IgD-negative memory B cell (primary cell): ENCODE measurements at regions not wholly inside any gene's neighbourhood (a gene's known extent, or its start where the extent isn't known, plus 50 kb on each side); places are given as distances from the start of the nearest gene placed in this dataset.
"Not testable (repeated sequence)": the region's sequence is repeated elsewhere in the genome, so short reads cannot be mapped to it uniquely, and the experiment has no call there.

Source experiments
- H3K27ac Mint-ChIP-seq, 3 donors: one replicate each; pipeline ENCODE4 v1.8.0; 2020 to 2022; ENCODE audit warnings: mild to moderate bottlenecking in 3 of 3, mixed read lengths in 3 of 3, moderate library complexity in 1 of 3
- H3K27me3 Mint-ChIP-seq: one replicate; pipeline ENCODE4 v1.8.0; 2021; ENCODE audit warnings: mixed read lengths
- H3K36me3 Mint-ChIP-seq: one replicate; pipeline ENCODE4 v1.8.0; 2020; ENCODE audit warnings: mild to moderate bottlenecking, mixed read lengths
- H3K4me1 Mint-ChIP-seq, 3 donors: one replicate each; pipeline ENCODE4 v1.8.0; 2020 to 2022; ENCODE audit warnings: mixed read lengths in 3 of 3, mild to moderate bottlenecking in 1 of 3
- H3K4me3 Mint-ChIP-seq, 4 donors: one replicate each; pipeline ENCODE4 v1.8.0; 2020 to 2022; ENCODE audit warnings: mild to moderate bottlenecking in 4 of 4, mixed read lengths in 4 of 4, moderate library complexity in 3 of 4
- H3K9me3 Mint-ChIP-seq, 3 donors: one replicate each; pipeline ENCODE4 v1.8.0; 2020 to 2021; ENCODE audit warnings: mixed read lengths in 3 of 3, mild to moderate bottlenecking in 1 of 3

DNA sequence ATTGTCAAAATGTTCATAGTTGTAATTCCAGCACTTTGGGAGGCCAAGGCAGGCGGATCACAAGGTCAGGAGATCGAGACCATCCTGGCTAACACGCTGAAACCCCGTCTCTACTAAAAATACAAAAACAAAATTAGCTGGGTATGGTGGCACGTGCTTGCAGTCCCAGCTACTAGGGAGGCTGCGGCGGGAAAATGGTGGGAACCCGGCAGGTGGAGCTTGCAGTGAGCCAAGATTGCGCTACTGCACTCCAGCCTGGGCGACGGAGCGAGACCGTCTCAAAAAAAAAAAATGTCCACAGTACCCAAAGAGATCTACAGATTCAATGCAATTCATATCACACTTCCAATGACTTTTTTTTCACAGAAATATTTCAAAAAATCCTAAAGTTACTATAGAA lies 1610.3 kb upstream of the FLRT2 start:
- H3K9me3 Mint-ChIP-seq, H3K36me3 Mint-ChIP-seq, H3K4me1 Mint-ChIP-seq, H3K27me3 Mint-ChIP-seq, H3K27ac Mint-ChIP-seq, H3K4me3 Mint-ChIP-seq: not testable (repeated sequence)

DNA sequence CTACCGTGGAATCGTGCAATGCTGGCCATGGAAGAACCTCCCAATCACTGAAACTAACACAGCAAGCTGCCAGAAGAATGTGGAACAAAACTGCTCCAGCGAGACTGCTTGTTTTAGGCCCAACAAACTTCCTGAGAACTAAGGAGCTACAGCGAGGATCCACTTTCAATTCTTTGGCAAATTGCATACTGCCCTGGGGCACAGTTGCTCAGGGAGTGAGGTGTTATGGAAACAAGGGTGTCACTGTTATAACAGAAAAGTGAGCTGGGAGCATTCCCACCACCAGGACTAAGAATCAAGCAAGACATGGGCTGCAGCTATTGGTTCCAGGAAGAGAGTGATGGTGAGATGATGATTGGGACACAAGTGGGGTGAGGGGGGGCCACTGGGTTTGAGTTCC lies 1606.1 kb upstream of the FLRT2 start:
- no peak overlapping the region for H3K27ac Mint-ChIP-seq
- H3K9me3 Mint-ChIP-seq, result peaks cover 3 to 13% (median 6%) of the 10 kb centered on the region in 3 donors
- H3K4me3 Mint-ChIP-seq, result no peak overlapping the region
- H3K4me1 Mint-ChIP-seq, result no peaks in the 10 kb centered on the region
- H3K27me3 Mint-ChIP-seq, result no peaks in the 10 kb centered on the region
- H3K36me3 Mint-ChIP-seq, result no peaks in the 10 kb centered on the region

GRCh38 chr14:83924259-83924658 lies 1605.7 kb upstream of the FLRT2 start:
- no peak overlapping the region for H3K27ac Mint-ChIP-seq
- H3K36me3 Mint-ChIP-seq, result no peaks in the 10 kb centered on the region
- H3K4me1 Mint-ChIP-seq, result no peaks in the 10 kb centered on the region
- no peaks in the 10 kb centered on the region for H3K27me3 Mint-ChIP-seq
- no peak overlapping the region for H3K4me3 Mint-ChIP-seq
- H3K9me3 Mint-ChIP-seq, result peaks cover 5 to 17% (median 6%) of the 10 kb centered on the region in 3 donors

DNA sequence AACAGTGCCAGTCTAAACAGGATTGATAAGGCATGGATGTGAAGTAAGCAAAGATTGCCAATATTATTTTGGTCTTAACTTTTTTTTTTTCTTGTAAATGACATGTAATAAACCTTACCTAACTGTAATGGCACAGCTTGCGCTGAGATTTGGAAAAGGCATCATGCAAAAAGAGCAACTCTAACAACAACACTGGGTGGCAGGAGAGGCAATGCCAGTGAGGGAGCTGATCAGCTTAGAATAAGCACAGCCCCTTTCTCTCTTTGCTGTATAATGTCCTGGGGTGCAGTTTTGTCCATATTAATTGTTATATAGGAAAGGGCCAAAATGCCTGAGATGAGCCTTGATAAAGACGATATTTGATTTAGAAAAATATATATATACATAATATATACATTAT lies 1589.7 kb upstream of the FLRT2 start:
- Mint-ChIP-seq H3K4me1 (no peaks in the 10 kb centered on the region), H3K27ac (no peak overlapping the region), H3K9me3 (peaks cover 4 to 17% (median 10%) of the 10 kb centered on the region in 3 donors), H3K36me3 (peaks cover 5% of the 10 kb centered on the region), H3K27me3 (no peaks in the 10 kb centered on the region), H3K4me3 (no peak overlapping the region)

DNA sequence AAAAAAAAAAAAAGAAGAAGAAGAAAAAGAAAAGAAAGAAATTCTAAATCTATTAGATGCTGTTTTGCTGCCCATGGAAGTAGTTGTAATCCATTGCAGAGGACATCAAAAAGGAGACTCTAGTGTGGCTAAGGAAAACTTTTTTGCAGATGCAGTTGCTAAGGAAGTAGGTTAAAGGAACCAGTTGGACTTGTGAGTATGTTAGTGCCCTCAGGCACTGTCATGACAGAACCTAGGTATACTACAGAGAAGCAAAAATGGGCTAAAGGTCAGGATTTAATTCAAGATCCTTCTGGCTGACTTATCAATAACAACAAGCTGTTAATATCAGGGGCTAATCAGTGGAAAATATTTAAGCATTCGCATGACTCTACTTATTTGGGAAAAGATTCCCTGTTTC lies 1571.6 kb upstream of the FLRT2 start:
- Mint-ChIP-seq H3K4me1 (no peaks in the 10 kb centered on the region), H3K36me3 (no peaks in the 10 kb centered on the region), H3K27ac (no peak overlapping the region), H3K4me3 (no peak overlapping the region), H3K27me3 (no peaks in the 10 kb centered on the region), H3K9me3 (peaks cover 2 to 30% (median 3%) of the 10 kb centered on the region in 3 donors)

DNA sequence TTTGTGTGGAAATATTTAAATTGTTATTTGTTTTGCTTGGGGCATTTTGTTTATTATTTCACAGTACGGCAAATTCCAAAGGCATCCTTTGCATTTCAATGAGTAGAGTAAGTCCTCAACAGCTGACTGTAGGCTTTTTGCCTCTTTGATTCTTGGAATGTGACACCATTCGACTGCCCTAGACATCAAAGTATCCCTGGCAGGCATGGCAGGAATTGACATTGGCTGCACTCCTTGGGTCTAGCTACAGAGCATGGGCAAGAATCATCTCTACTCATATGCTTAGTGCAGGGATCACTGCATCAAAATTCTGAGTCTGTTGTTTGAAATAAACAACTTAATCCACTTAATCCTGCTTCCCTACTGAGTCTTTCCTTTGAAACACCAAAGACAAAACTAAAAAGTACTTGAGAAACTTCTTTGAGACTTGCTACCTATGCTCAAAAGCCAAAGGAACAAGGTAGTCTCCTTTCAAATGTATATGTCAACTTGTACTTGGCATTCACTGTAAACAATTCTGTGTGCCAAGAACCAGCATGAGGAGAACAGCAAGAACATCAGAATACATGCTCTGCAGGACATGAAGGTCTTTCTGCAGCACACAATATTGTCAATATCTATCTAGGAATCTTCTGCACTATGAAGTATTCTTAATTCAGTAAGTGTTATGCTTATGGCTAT lies 1569.0 kb upstream of the FLRT2 start:
- Mint-ChIP-seq H3K36me3 (no peaks in the 10 kb centered on the region), H3K4me3 (no peak overlapping the region), H3K27ac (no peak overlapping the region), H3K4me1 (no peaks in the 10 kb centered on the region), H3K9me3 (peaks cover 0 to 25% (median 4%) of the 10 kb centered on the region in 3 donors), H3K27me3 (no peaks in the 10 kb centered on the region)

DNA sequence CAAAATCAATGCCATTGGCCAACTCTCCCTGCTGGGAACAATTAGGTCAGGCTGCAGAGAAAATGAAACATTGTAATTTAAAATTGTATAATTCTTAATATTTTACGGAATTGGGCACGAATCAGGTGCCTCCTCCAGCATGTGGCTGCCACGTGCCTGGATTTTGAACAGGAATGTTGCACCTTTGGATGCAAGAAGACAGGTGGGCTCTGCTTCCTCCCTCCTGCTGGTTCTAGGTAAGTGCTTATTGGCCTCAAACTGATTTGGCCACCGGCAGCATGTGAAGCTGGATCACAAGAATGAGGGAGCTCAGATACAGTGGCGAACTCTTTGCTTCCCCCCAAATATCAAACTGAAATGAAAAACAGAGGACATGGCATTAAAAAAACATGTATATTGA lies 1559.9 kb upstream of the FLRT2 start:
- Mint-ChIP-seq H3K27me3 (no peaks in the 10 kb centered on the region), H3K27ac (no peak overlapping the region), H3K9me3 (peaks cover 5 to 13% (median 10%) of the 10 kb centered on the region in 3 donors), H3K36me3 (no peaks in the 10 kb centered on the region), H3K4me3 (no peak overlapping the region), H3K4me1 (no peaks in the 10 kb centered on the region)

DNA sequence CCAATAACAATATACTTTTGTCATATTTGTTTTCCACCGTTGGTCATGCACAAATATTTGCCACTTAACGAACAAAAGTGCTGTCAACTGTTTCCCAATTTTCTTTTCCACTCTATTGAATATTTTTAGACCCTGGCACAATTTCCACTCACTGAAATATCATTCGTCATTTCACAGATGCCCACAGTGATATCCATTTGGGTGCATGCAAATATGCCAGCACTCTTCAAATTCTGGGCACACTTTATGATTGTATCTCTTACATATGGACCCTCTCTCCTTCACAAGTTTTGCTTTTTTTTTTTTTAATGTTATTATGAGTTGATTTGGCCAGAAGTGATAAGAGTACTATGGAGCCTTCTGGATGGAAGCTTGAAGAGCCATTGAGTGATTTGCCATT lies 1557.3 kb upstream of the FLRT2 start:
- Mint-ChIP-seq H3K4me3 (no peak overlapping the region), H3K36me3 (no peaks in the 10 kb centered on the region), H3K27me3 (no peaks in the 10 kb centered on the region), H3K9me3 (peaks cover 2 to 20% (median 5%) of the 10 kb centered on the region in 3 donors), H3K27ac (no peak overlapping the region), H3K4me1 (no peaks in the 10 kb centered on the region)

DNA sequence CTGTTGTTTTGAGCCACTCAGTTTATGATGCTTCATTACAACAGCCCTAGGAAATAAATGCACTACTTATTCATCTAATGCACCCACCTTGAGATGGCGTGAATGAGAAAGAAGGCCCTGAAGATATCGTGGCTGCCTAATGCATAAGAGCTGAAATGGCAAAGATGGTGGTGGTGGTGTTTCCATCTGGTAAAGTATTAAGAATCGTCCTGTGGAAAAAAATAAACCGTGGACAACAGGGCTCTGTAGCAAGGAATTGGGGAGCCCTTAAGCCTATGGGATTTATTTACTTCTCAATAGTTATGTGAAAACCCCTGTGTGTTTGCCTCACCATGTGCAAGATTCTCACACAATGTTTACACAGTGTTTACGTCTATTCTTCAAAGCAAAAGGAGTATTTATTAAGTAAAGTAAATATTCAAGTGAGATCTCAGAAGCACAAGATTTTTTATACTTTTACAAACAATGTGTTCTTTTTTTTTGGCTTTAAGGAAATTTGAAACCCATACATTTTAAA lies 1555.2 kb upstream of the FLRT2 start:
- Mint-ChIP-seq H3K4me3 (no peak overlapping the region), H3K36me3 (no peaks in the 10 kb centered on the region), H3K9me3 (peaks cover under 1 to 17% (median 3%) of the 10 kb centered on the region in 3 donors), H3K27ac (no peak overlapping the region), H3K27me3 (no peaks in the 10 kb centered on the region), H3K4me1 (no peaks in the 10 kb centered on the region)

DNA sequence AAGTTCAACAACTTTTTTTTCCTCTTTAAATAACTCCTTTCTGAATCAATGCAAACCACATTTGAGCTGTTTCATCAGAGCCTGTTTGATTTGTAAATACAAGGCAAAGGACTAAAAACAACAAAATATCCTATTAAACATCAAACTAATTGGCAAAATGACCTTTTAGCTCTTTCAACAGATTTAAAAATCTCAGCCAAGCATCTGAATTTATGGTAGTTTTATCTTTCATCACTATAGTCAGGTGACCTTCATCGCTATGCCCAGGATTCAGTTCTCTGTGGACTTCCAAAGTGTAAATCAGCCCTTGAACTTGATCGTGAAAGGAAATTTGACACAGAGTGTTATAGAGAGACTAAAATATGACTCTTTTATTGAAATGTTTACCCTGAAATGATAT lies 1554.5 kb upstream of the FLRT2 start:
- H3K27me3 Mint-ChIP-seq, result no peaks in the 10 kb centered on the region
- H3K4me3 Mint-ChIP-seq, result no peak overlapping the region
- no peaks in the 10 kb centered on the region for H3K36me3 Mint-ChIP-seq
- H3K27ac Mint-ChIP-seq, result no peak overlapping the region
- no peaks in the 10 kb centered on the region for H3K4me1 Mint-ChIP-seq
- peaks cover 0 to 16% (median 3%) of the 10 kb centered on the region in 3 donors for H3K9me3 Mint-ChIP-seq

DNA sequence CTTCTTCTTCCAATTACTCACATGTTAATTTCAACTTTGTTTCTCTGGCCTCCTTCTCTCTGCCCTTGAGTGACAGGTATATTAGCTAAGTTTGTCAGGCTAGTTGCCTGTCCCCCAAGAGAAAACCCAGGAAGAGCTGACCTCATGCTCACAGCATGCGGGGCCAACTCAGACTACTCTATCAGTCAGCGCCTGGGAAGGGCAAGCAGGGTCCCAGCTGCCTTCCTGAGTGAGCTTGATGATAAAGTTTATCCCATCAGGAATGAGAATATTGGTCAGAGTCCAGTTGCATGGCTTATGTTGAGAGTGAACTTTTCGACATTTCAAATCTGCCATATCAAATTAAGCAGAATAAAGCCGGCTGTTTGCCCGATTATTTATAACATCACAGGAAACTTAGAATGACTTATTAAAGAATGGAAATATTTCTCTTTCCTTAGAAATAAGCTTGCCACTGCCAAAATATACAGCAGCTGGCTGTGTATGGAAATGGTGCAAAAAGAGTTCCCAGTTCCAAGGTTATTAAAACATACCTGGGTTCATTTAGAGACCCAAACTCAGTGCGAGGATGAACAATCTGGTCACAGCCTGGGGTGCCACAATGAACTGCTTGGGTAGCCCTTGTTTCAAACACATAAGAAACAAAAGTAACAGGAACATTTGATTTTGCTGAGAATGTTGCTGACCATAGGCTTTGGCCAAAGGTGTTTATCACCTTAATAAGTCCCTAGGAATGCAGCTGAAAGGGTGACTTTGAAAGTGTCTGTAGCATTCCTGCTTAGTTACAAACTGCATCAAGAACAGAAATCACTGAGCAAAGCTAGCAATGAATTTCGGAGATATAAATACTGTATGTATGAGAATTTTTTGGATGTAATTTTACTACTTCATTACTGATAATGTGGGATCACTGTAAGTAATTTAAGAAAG lies 1553.8 kb upstream of the FLRT2 start:
- Mint-ChIP-seq H3K27me3 (no peaks in the 10 kb centered on the region), H3K36me3 (no peaks in the 10 kb centered on the region), H3K4me1 (no peaks in the 10 kb centered on the region), H3K4me3 (no peak overlapping the region), H3K27ac (no peak overlapping the region), H3K9me3 (peaks cover 0 to 11% (median 5%) of the 10 kb centered on the region in 3 donors)

GRCh38 chr14:83977583-83977982 lies 1552.4 kb upstream of the FLRT2 start:
- no peaks in the 10 kb centered on the region for H3K4me1 Mint-ChIP-seq
- no peak overlapping the region for H3K4me3 Mint-ChIP-seq
- H3K27ac Mint-ChIP-seq, result no peak overlapping the region
- H3K9me3 Mint-ChIP-seq, result peaks cover 0 to 16% (median 5%) of the 10 kb centered on the region in 3 donors
- no peaks in the 10 kb centered on the region for H3K36me3 Mint-ChIP-seq
- H3K27me3 Mint-ChIP-seq, result no peaks in the 10 kb centered on the region

DNA sequence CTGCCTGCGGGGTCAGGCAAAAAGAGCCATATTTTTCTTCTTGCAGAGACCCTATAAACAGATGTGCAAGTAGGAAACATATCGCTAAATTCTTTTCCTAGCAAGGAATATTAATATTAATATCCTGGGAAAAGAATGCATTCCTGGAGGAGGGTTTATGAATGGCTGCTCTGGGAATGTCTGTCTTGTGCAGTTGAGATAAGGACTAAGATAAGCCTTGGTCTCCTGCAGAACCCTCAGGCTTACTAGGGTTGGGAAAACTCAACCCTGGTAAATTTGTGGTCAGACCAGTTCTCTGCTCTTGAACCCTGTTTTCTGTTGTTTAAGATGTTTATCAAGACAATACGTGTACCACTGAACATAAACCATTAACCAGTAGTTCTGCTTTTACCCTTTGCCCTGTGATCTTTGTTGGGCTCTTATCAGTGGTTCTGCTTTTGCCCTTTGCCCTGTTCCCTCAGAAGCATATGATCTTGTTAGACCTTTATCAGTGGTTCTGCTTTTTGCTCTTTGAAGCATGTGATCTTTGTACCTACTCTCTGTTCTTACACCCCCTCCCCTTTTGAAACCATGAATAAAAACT lies 1548.2 kb upstream of the FLRT2 start:
- H3K27ac Mint-ChIP-seq, H3K36me3 Mint-ChIP-seq: not testable (repeated sequence)

DNA sequence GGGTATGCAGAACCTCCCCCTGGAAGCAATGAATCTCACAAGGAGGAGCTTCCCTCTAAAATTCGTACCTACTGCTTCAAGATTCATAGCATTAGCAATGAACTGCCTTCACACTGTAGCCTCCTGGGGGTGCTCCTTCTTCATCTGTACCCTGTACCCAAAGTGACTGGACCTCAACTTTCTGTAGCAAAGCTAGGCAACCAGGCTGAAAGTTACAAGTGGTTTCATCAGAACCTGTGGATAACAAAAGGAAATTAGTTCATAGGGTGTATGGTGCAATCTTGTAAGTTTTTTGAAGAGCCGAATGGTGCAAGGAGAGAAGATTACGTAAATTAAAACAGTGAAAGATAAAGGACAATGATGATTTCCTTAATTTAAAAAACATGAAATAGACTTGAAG lies 1541.7 kb upstream of the FLRT2 start:
- H3K27me3 Mint-ChIP-seq, result no peaks in the 10 kb centered on the region
- no peaks in the 10 kb centered on the region for H3K4me1 Mint-ChIP-seq
- peaks cover 0 to 2% (median under 1%) of the 10 kb centered on the region in 3 donors for H3K9me3 Mint-ChIP-seq

More for the DNA sequence above, 1548.2 kb upstream of the FLRT2 start:
- not testable (repeated sequence) for H3K9me3 Mint-ChIP-seq, H3K4me1 Mint-ChIP-seq, H3K4me3 Mint-ChIP-seq, H3K27me3 Mint-ChIP-seq

DNA sequence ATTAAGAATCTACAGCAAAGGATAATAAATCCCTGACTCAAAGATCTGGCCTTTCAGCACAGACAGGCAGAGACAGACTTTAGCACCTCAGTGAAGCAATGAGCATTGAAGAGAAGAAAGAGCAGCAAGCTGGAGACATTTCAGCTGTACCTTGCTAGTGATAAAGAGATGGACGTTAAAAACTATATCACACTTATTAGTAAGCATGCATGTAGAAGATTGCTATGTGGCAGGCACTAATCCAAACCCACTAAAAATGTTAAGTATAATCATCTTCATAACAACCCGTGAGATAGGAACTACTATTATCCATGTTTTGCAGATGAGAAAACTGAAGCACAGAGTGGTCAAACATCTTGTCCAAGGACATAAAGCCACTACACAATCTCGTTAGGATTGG lies 1538.3 kb upstream of the FLRT2 start:
- H3K4me3 Mint-ChIP-seq, result no peak overlapping the region
- H3K27me3 Mint-ChIP-seq, result no peaks in the 10 kb centered on the region
- no peaks in the 10 kb centered on the region for H3K36me3 Mint-ChIP-seq
- H3K27ac Mint-ChIP-seq, result no peak overlapping the region
- H3K9me3 Mint-ChIP-seq, result peaks cover 0 to 3% (median 2%) of the 10 kb centered on the region in 3 donors
- H3K4me1 Mint-ChIP-seq, result no peaks in the 10 kb centered on the region

More for the DNA sequence above, 1541.7 kb upstream of the FLRT2 start:
- Mint-ChIP-seq H3K4me3 (no peak overlapping the region), H3K27ac (no peak overlapping the region), H3K36me3 (no peaks in the 10 kb centered on the region)
